Heart right ventricle (tissue), 16 donors: ENCODE measurements at regions not wholly inside any gene's neighbourhood (a gene's known extent, or its start where the extent isn't known, plus 50 kb on each side); places are given as distances from the start of the nearest gene placed in this dataset.

Experiments
- ATAC-seq, 8 donors: fragments of 200-7000 bp; cut with Tn5 transposase; one replicate each; pipeline ENCODE4 v1.9.1; 2020; ENCODE audit warnings: mild to moderate bottlenecking in 8 of 8, moderate library complexity in 8 of 8, moderate number of reproducible peaks in 1 of 8
- DNase-seq, 2 donors: peaks; one replicate each; pipeline ENCODE4 v3.0.0-alpha.2; 2020
- H3K27ac ChIP-seq, 10 donors: fragments of 200-600 bp; sonication (generic) in 2 of 10; one replicate each; pipeline versions ENCODE4 v1.5.0 to v1.8.0; 2020 to 2022; ENCODE audit warnings: mild to moderate bottlenecking in 3 of 10
- H3K27me3 ChIP-seq, 7 donors: fragments of 200-600 bp; one replicate each; pipeline ENCODE4 v1.8.0; 2021 to 2022; ENCODE audit warnings: mild to moderate bottlenecking in 2 of 7
- H3K36me3 ChIP-seq, 9 donors: fragments of 200-600 bp; sonication (generic) in 1 of 9; one replicate each; pipeline versions ENCODE4 v1.5.0 to v1.8.0; 2020 to 2022; ENCODE audit warnings: mild to moderate bottlenecking in 2 of 9
- H3K4me1 ChIP-seq, 9 donors: fragments of 200-600 bp; sonication (generic) in 1 of 9; one replicate each; pipeline versions ENCODE4 v1.5.0 to v1.8.0; 2020 to 2022; ENCODE audit warnings: mild to moderate bottlenecking in 4 of 9
- H3K4me3 ChIP-seq, 10 donors: fragments of 200-600 bp; sonication (generic) in 2 of 10; one replicate each; pipeline versions ENCODE4 v1.5.0 to v1.8.0; 2020 to 2022; ENCODE audit warnings: mild to moderate bottlenecking in 7 of 10, moderate library complexity in 2 of 10
- H3K9me3 ChIP-seq, 11 donors: fragments of 200-600 bp in 10 of 11; sonication (generic) in 2 of 11; one replicate each; pipeline versions ENCODE4 v1.5.0 to v1.8.0; 2013 to 2022; ENCODE audit warnings: mild to moderate bottlenecking in 2 of 11, control low read depth in 1 of 11, moderate library complexity in 1 of 11
- CTCF ChIP-seq, 9 donors: fragments of 200-600 bp; sonication (generic) in 2 of 9; IDR thresholded peaks; one replicate each; pipeline versions ENCODE4 v1.5.0 to v1.8.0; 2021 to 2022; ENCODE audit warnings: antibody characterized with exemption in 9 of 9, mild to moderate bottlenecking in 5 of 9, moderate library complexity in 1 of 9
- WGBS, 2 donors: extraction: QIAGEN DNeasy Blood & Tissue Kit; methylation state at CpG; one replicate each; pipeline ENCODE4 v1.1.7; 2013; ENCODE audit warnings: inconsistent platforms in 1 of 2; 5-methylcytosine and 5-hydroxymethylcytosine counted together
- intact Hi-C, 10 donors: fragments of 100-400 bp; cut with DNase I; formaldehyde crosslinking; loops; one replicate each; pipeline versions ENCODE4 v1.11.1 to v1.14.2; 2022
- donor health status: Arrhythmogenic right ventricular cardiomyopathy.
- donor health status: ischemic (EF 13 %, LVEDD 7.1; RV severe dilation, severe dysfunction).
- donor health status: healthy with polysubstance abuse.
- donor health status: DM: no; HTN: yes; CAD: no.
- donor health status: DM: no; HTN: no; CAD: no.
- donor health status: ischemic (EF 25% LVEDD 6.9; RV normal size, moderate dysfunction).
- donor health status: ischemic (EF 25% LVEDD 5.7; RV mildly dilated, moderate dysfunction).
- donor health status: healthy.
- donor health status: DM: yes; HTN: yes; CAD: no.
- donor health status: Ischemic cardiomyopathy.
- donor health status: ischemic (EF 35%, LVEDD 5.7; RV mildly dilated, moderate dysfunction).
- donor health status: nonischemic (EF 11% LVEDD 7.7; RV severe dilation, severe dysfunction).
- donor health status: DM: yes; HTN: yes; CAD: no.
- donor health status: PGD.
- donor health status: ischemic (EF 29% LVEDD 5.4; RV normal size, mild dysfunction).
- donor health status: nonischemic (EF 23%, LVEDD 6.1; RV moderate dilation, normal function).

- no peak overlapping the region for H3K4me3 ChIP-seq
- ATAC-seq (no peak), DNase-seq (no peak)
- 17 to 41% methylated on average over 1 of the region's 1 CpG for WGBS, 2 donors
- no peaks in the 10 kb centered on the region for H3K27me3 ChIP-seq
- intact Hi-C loops, result no loop called here
- no peaks in the 10 kb centered on the region for H3K36me3 ChIP-seq
- TF ChIP-seq CTCF (IDR thresholded peaks at IDR 0.05), result no peak
- H3K4me1 ChIP-seq, result no peaks in the 10 kb centered on the region
- H3K27ac ChIP-seq, result no peak overlapping the region
- peaks cover 0 to 6% (median 0%) of the 10 kb centered on the region in 11 donors for H3K9me3 ChIP-seq
Observed at GRCh38 chrX:116607776-116608175, 145.0 kb upstream of the CT83 start.

GRCh38 chrX:116605576-116605975 is 142.8 kb upstream of the CT83 start:
- H3K27me3 ChIP-seq, result no peaks in the 10 kb centered on the region
- TF ChIP-seq CTCF (IDR thresholded peaks at IDR 0.05), result no peak
- ATAC-seq (no peak), DNase-seq (no peak)
- H3K4me3 ChIP-seq, result no peak overlapping the region
- no peak overlapping the region for H3K27ac ChIP-seq
- no peaks in the 10 kb centered on the region for H3K4me1 ChIP-seq
- intact Hi-C loops, result no loop called here
- 54 to 88% methylated on average over 1 of the region's 1 CpG for WGBS, 2 donors
- no peaks in the 10 kb centered on the region for H3K36me3 ChIP-seq
- peaks cover 0 to 6% (median 0%) of the 10 kb centered on the region in 11 donors for H3K9me3 ChIP-seq

GRCh38 chrX:116596010-116596409 is 133.2 kb upstream of the CT83 start:
- 72 to 88% methylated on average over 1 of the region's 1 CpG for WGBS, 2 donors
- Histone ChIP-seq H3K36me3 (no peaks in the 10 kb centered on the region), H3K4me3 (no peak overlapping the region), H3K9me3 (peaks cover 0 to 18% (median 0%) of the 10 kb centered on the region in 11 donors), H3K27me3 (no peaks in the 10 kb centered on the region), H3K27ac (no peak overlapping the region), H3K4me1 (no peaks in the 10 kb centered on the region)
- DNase-seq (no peak), ATAC-seq (no peak)
- intact Hi-C loops, result no loop called here
- TF ChIP-seq CTCF (IDR thresholded peaks at IDR 0.05), result no peak
